WTC11 (cell line): ENCODE measurements at regions not wholly inside any gene's neighbourhood (a gene's known extent, or its start where the extent isn't known, plus 50 kb on each side); places are given as distances from the start of the nearest gene placed in this dataset.
A peak's percentile ranks its signal among the peaks of the same experiment; 100 is the strongest.
"Not testable (repeated sequence)": the region's sequence is repeated elsewhere in the genome, so short reads cannot be mapped to it uniquely, and the experiment has no call there.

Experiments
- ATAC-seq: fragments of 200-7000 bp; cut with Tn5 transposase; 2 replicates; pipeline ENCODE4 v1.10.0; 2021; ENCODE audit warnings: mild to moderate bottlenecking, moderate library complexity
- CTCF ChIA-PET: fragments of 300-600 bp; sonication (Branson Sonifier 250); formaldehyde crosslinking; loops from one replicate; lab custom pipeline; 2021; ENCODE audit warnings: antibody characterized with exemption; lab: Charles Lee
- POLR2A ChIA-PET: fragments of 350-600 bp; sonication (Branson Sonifier 250); formaldehyde crosslinking; loops from one replicate; lab custom pipeline; 2021; ENCODE audit warnings: antibody characterized with exemption; lab: Charles Lee
- DNase-seq: peaks from one replicate; pipeline ENCODE4 v3.0.0; 2021; ENCODE audit warnings: low spot score
- H3K27ac Mint-ChIP-seq: 2 replicates; pipeline ENCODE4 v1.8.0; 2021; ENCODE audit warnings: mixed read lengths
- H3K27me3 Mint-ChIP-seq: 2 replicates; pipeline ENCODE4 v1.8.0; 2021; ENCODE audit warnings: low read depth, mild to moderate bottlenecking, moderate library complexity, mixed read lengths
- H3K36me3 Mint-ChIP-seq: 2 replicates; pipeline ENCODE4 v1.8.0; 2021; ENCODE audit warnings: mixed read lengths
- H3K4me1 Mint-ChIP-seq: 2 replicates; pipeline ENCODE4 v1.8.0; 2022; ENCODE audit warnings: mixed read lengths
- H3K4me3 Mint-ChIP-seq: 2 replicates; pipeline ENCODE4 v1.8.0; 2021; ENCODE audit warnings: mild to moderate bottlenecking, moderate library complexity, mixed read lengths
- H3K9me3 Mint-ChIP-seq: 2 replicates; pipeline ENCODE4 v1.8.0; 2021; ENCODE audit warnings: mixed read lengths
- CBFB ChIP-seq: sonication (generic); formaldehyde crosslinking; IDR thresholded peaks from 2 replicates; pipeline ENCODE4 v1.8.1; 2022; ENCODE audit warnings: mild to moderate bottlenecking, low read depth, missing genetic modification reagents
- CTCF ChIP-seq: fragments of 200-600 bp; IDR thresholded peaks from 2 replicates; pipeline ENCODE4 v1.8.0; 2022; ENCODE audit warnings: antibody characterized with exemption
- ERG ChIP-seq: fragments of 250-450 bp; sonication (Bioruptor Pico); IDR thresholded peaks from 2 replicates; pipeline ENCODE4 v1.8.0; 2021; ENCODE audit warnings: mild to moderate bottlenecking
- IRF1 ChIP-seq: sonication (generic); formaldehyde crosslinking; IDR thresholded peaks from 2 replicates; pipeline ENCODE4 v1.8.0; 2023; ENCODE audit warnings: missing genetic modification reagents
- IRF2 ChIP-seq: sonication (generic); formaldehyde crosslinking; IDR thresholded peaks from 2 replicates; pipeline ENCODE4 v1.8.0; 2022; ENCODE audit warnings: low read depth, missing genetic modification reagents, borderline replicate concordance
- MAX ChIP-seq: sonication (generic); formaldehyde crosslinking; IDR thresholded peaks from 2 replicates; pipeline ENCODE4 v1.8.0; 2022; ENCODE audit warnings: mild to moderate bottlenecking, missing genetic modification reagents
- MXD4 ChIP-seq: fragments of 250-450 bp; sonication (Bioruptor Pico); IDR thresholded peaks from 2 replicates; pipeline ENCODE4 v1.8.0; 2021; ENCODE audit warnings: mild to moderate bottlenecking, moderate library complexity, borderline replicate concordance
- SMAD4 ChIP-seq: sonication (generic); formaldehyde crosslinking; IDR thresholded peaks from 2 replicates; pipeline ENCODE4 v1.8.0; 2022; ENCODE audit warnings: mild to moderate bottlenecking, missing genetic modification reagents
- TEAD1 ChIP-seq: sonication (generic); formaldehyde crosslinking; IDR thresholded peaks from 2 replicates; pipeline ENCODE4 v1.8.0; 2022; ENCODE audit warnings: mild to moderate bottlenecking, missing genetic modification reagents
- TEAD4 ChIP-seq: sonication (generic); formaldehyde crosslinking; IDR thresholded peaks from 2 replicates; pipeline ENCODE4 v1.8.0; 2022; ENCODE audit warnings: mild to moderate bottlenecking, missing genetic modification reagents
- USF1 ChIP-seq: sonication (generic); formaldehyde crosslinking; IDR thresholded peaks from 2 replicates; pipeline ENCODE4 v1.8.0; 2022; ENCODE audit warnings: mild to moderate bottlenecking, missing genetic modification reagents
- ZNF317 ChIP-seq: sonication (generic); formaldehyde crosslinking; IDR thresholded peaks from 2 replicates; pipeline ENCODE4 v1.8.1; 2023; ENCODE audit warnings: low read depth, mild to moderate bottlenecking, moderate library complexity, missing genetic modification reagents, borderline replicate concordance
- ZNF671 ChIP-seq: fragments of 250-450 bp; sonication (Bioruptor Pico); IDR thresholded peaks from 2 replicates; pipeline ENCODE4 v1.8.0; 2021; ENCODE audit warnings: mild to moderate bottlenecking
- TF ChIP-seq, protein P1 (sequence below): sonication (generic); formaldehyde crosslinking; IDR thresholded peaks from 2 replicates; pipeline ENCODE4 v1.8.1; 2023; ENCODE audit warnings: mild to moderate bottlenecking, missing genetic modification reagents
- TF ChIP-seq, protein P2 (sequence below): sonication (generic); formaldehyde crosslinking; IDR thresholded peaks from 2 replicates; pipeline ENCODE4 v1.8.1; 2023; ENCODE audit warnings: mild to moderate bottlenecking, missing genetic modification reagents, moderate library complexity

DNA sequence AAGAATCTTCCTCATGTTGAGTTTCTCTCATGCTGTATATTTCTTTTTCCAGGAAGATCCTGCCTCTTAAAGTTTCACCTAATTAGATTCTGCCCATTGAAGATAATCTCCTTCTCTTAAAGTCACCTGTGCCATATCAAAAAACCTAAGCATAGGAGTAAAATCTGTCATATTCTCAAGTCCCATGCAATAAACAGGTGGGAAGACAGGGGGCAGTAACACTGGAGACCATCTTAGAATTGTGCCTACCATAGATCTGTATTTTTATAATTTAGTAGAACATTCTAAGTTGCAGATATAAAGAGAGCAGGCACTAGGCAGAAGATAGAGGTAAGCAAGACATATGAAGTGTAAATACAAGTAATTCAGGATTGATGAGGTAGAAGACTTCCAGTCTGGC is 763.5 kb upstream of the MANEA start:
- ChIA-PET CTCF (no interaction called here), POLR2A (no interaction called here)
- no peaks in the 10 kb centered on the region for H3K36me3 Mint-ChIP-seq
- no peaks in the 10 kb centered on the region for H3K4me1 Mint-ChIP-seq
- ATAC-seq, result no peak
- no peaks in the 10 kb centered on the region for H3K27me3 Mint-ChIP-seq
- TF ChIP-seq CTCF (peak; percentile 34; the same call in 1 of the 2 replicates), ZNF317 (CRISPR knock-in tag) (no peak)
- no peak for DNase-seq
- H3K27ac Mint-ChIP-seq, result no peak overlapping the region
- H3K4me3 Mint-ChIP-seq, result no peak overlapping the region
- H3K9me3 Mint-ChIP-seq, result 0 out of 2 replicates have a peak, but pooled peaks cover 2% of the 10 kb centered on the region

DNA sequence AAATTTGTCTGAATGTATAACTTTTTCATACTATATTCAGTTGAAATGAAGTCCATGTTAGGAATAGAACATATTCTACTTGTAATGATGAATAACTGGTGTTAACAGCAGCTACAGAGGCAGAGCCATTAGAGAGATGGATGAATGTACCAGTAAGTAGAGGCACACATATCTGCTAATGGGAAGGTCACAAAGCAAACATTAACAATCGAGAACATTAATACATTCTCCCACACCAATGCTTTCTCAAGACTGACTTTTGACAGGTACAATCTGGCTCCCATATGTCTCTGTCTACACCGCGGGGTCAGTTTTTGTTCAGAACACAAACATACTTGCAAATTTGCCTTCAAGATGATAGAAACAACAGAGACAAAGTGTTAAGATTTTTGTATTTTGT is 776.0 kb upstream of the MANEA start:
- POLR2A ChIA-PET, result no interaction called here

DNA sequence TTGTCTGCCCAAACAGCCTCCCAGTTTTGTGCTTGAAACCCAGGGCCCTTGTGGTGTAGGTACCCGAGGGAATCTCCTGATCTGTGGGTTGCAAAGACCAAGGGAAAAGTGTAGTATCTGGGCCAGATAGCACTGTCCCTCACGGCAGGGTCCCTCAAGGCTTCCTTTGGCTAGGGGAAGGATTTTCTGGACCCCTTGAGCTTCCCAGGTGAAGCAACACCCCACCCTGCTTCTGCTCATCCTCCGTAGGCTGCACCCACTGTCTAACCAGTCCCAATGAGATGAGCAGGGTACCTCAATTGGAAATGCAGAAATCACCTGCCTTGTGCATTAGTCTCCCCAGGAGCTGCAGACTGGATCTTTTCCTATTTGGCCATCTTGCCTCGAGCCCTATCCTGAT is 791.8 kb upstream of the MANEA start:
- CTCF ChIA-PET, result no interaction called here
- Mint-ChIP-seq H3K4me1 (no peaks in the 10 kb centered on the region), H3K36me3 (no peaks in the 10 kb centered on the region), H3K27ac (no peak overlapping the region), H3K27me3 (no peaks in the 10 kb centered on the region), H3K9me3 (peaks cover 9% of the 10 kb centered on the region), H3K4me3 (no peak overlapping the region)
- POLR2A ChIA-PET, result no interaction called here
- DNase-seq (no peak), ATAC-seq (no peak)
- no peak for TF ChIP-seq TEAD1
- no peak for TF ChIP-seq USF1 (CRISPR knock-in tag)
- TF ChIP-seq ERG, result no peak
- TF ChIP-seq MAX, result no peak
- TF ChIP-seq SMAD4 (CRISPR knock-in tag), result no peak
- TF ChIP-seq, protein P1, sequence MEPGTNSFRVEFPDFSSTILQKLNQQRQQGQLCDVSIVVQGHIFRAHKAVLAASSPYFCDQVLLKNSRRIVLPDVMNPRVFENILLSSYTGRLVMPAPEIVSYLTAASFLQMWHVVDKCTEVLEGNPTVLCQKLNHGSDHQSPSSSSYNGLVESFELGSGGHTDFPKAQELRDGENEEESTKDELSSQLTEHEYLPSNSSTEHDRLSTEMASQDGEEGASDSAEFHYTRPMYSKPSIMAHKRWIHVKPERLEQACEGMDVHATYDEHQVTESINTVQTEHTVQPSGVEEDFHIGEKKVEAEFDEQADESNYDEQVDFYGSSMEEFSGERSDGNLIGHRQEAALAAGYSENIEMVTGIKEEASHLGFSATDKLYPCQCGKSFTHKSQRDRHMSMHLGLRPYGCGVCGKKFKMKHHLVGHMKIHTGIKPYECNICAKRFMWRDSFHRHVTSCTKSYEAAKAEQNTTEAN (CRISPR knock-in tag), result no peak
- TF ChIP-seq MXD4, result no peak
- no peak for TF ChIP-seq ZNF317 (CRISPR knock-in tag)
- TF ChIP-seq TEAD4 (CRISPR knock-in tag), result no peak
- no peak for TF ChIP-seq ZNF671 (CRISPR knock-in tag)

More for the DNA sequence above, 776.0 kb upstream of the MANEA start:
- Mint-ChIP-seq H3K9me3 (peaks cover 5% of the 10 kb centered on the region), H3K36me3 (no peaks in the 10 kb centered on the region), H3K4me1 (no peaks in the 10 kb centered on the region), H3K27me3 (no peaks in the 10 kb centered on the region), H3K4me3 (no peak overlapping the region), H3K27ac (no peak overlapping the region)
- no peak for TF ChIP-seq TEAD4 (CRISPR knock-in tag)
- no peak for TF ChIP-seq CBFB (CRISPR knock-in tag)
- no peak for TF ChIP-seq IRF1 (CRISPR knock-in tag)
- TF ChIP-seq, protein P2, sequence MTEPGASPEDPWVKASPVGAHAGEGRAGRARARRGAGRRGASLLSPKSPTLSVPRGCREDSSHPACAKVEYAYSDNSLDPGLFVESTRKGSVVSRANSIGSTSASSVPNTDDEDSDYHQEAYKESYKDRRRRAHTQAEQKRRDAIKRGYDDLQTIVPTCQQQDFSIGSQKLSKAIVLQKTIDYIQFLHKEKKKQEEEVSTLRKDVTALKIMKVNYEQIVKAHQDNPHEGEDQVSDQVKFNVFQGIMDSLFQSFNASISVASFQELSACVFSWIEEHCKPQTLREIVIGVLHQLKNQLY (CRISPR knock-in tag), result no peak
- no peak for TF ChIP-seq IRF2
- CTCF ChIA-PET, result no interaction called here
- DNase-seq (no peak), ATAC-seq (no peak)

DNA sequence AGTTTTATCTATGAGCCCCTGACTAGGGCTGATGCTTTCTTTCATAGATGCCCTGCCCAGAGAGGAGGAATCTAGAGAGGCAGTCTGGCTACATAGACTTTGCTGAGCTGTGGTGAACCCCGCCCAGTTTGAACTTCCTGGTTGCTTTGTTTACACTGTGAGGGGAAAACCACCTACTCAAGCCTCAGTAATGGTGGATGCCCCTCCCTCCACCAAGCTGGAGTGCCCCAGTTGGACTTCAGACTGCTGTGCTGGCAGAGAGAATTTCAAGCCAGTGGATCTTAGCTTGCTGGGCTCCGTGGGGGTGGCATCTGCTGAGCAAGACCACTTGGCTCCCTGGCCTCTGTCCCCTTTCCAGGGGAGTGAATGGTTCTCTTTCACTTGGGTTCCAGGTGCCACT is 792.3 kb upstream of the MANEA start:
- H3K4me1 Mint-ChIP-seq, H3K27ac Mint-ChIP-seq, CTCF ChIA-PET, DNase-seq, POLR2A ChIA-PET, H3K4me3 Mint-ChIP-seq, H3K27me3 Mint-ChIP-seq, H3K36me3 Mint-ChIP-seq: not testable (repeated sequence)
- ATAC-seq, result peak; percentile 65; the same call in 1 of the 2 replicates
- H3K9me3 Mint-ChIP-seq, result peaks cover 14% of the 10 kb centered on the region
